GM12892 (cell line): ENCODE measurements at regions not wholly inside any gene's neighbourhood (a gene's known extent, or its start where the extent isn't known, plus 50 kb on each side); places are given as distances from the start of the nearest gene placed in this dataset.

Experiments
- POLR2A ChIP-seq: IDR thresholded peaks from 2 replicates; pipeline ENCODE4 v1.6.1; 2011; ENCODE audit warnings: low read depth, low read length, control low read depth
- POLR2AphosphoS5 ChIP-seq: IDR thresholded peaks from 2 replicates; pipeline ENCODE4 v1.6.1; 2011; ENCODE audit warnings: low read depth, low read length, control low read depth

- TF ChIP-seq POLR2A: no peak
- TF ChIP-seq POLR2AphosphoS5: no peak
Observed at GRCh38 chr9:31536471-31536870, 848.0 kb upstream of the ACO1 start.
